H9 (cell line): ENCODE measurements at regions not wholly inside any gene's neighbourhood (a gene's known extent, or its start where the extent isn't known, plus 50 kb on each side); places are given as distances from the start of the nearest gene placed in this dataset.
A peak's percentile ranks its signal among the peaks of the same experiment; 100 is the strongest.

ENCODE experiments used
- DNase-seq: peaks from one replicate; pipeline ENCODE4 v3.0.0-alpha.2; 2017
- H2AFZ ChIP-seq: one replicate; pipeline ENCODE4 v1.6.1; 2013; ENCODE audit warnings: mild to moderate bottlenecking, low read length, control low read depth, moderate library complexity
- H2AK5ac ChIP-seq: 2 replicates; pipeline ENCODE4 v1.6.1; 2013; ENCODE audit warnings: low read length, control low read depth, mixed read lengths; ENCODE audit not compliant: insufficient read length
- H2BK120ac ChIP-seq: one replicate; pipeline ENCODE4 v1.6.1; 2013; ENCODE audit warnings: low read depth, mild to moderate bottlenecking, low read length, control low read depth, inconsistent platforms; ENCODE audit not compliant: poor library complexity, severe bottlenecking
- H2BK12ac ChIP-seq: 2 replicates; pipeline ENCODE4 v1.6.1; 2013; ENCODE audit warnings: low read length, control low read depth, mixed read lengths, low read depth; ENCODE audit not compliant: insufficient read length
- H2BK15ac ChIP-seq: 2 replicates; pipeline ENCODE4 v1.6.1; 2013; ENCODE audit warnings: low read depth, low read length, control low read depth
- H2BK20ac ChIP-seq: one replicate; pipeline ENCODE4 v1.6.1; 2013; ENCODE audit warnings: low read depth, mild to moderate bottlenecking, low read length, control low read depth, inconsistent platforms; ENCODE audit not compliant: poor library complexity, severe bottlenecking
- H2BK5ac ChIP-seq: 2 replicates; pipeline ENCODE4 v1.6.1; 2013; ENCODE audit warnings: low read length, control low read depth, mixed read lengths; ENCODE audit not compliant: insufficient read length
- H3K14ac ChIP-seq: 2 replicates; pipeline ENCODE4 v1.6.1; 2013; ENCODE audit warnings: low read length, control low read depth; ENCODE audit not compliant: insufficient read depth
- H3K18ac ChIP-seq: 2 replicates; pipeline ENCODE4 v1.6.1; 2013; ENCODE audit warnings: low read depth, mild to moderate bottlenecking, mixed read lengths, low read length, control low read depth; ENCODE audit not compliant: insufficient read length
- H3K23ac ChIP-seq: 2 replicates; pipeline ENCODE4 v1.6.1; 2013; ENCODE audit warnings: low read length, control low read depth, mixed read lengths, low read depth; ENCODE audit not compliant: insufficient read length
- H3K23me2 ChIP-seq: 2 replicates; pipeline ENCODE4 v1.6.1; 2013; ENCODE audit warnings: low read depth, mild to moderate bottlenecking, mixed read lengths, low read length, control low read depth; ENCODE audit not compliant: insufficient read length, poor library complexity, severe bottlenecking
- H3K27ac ChIP-seq: 2 replicates; pipeline ENCODE4 v1.5.1; 2013; ENCODE audit warnings: low read length, control low read depth, mixed read lengths, low read depth; ENCODE audit not compliant: insufficient read length
- H3K27me3 ChIP-seq: 2 replicates; pipeline ENCODE4 v1.6.1; 2013; ENCODE audit warnings: low read length, control low read depth, inconsistent platforms; ENCODE audit not compliant: insufficient read depth
- H3K4ac ChIP-seq: 2 replicates; pipeline ENCODE4 v1.6.1; 2013; ENCODE audit warnings: low read depth, mild to moderate bottlenecking, control low read depth, inconsistent platforms, low read length, moderate library complexity
- H3K4me1 ChIP-seq: 2 replicates; pipeline ENCODE4 v1.6.1; 2013; ENCODE audit warnings: low read length, control low read depth, inconsistent platforms; ENCODE audit not compliant: insufficient read depth
- H3K4me2 ChIP-seq: 2 replicates; pipeline ENCODE4 v1.6.1; 2013; ENCODE audit warnings: low read length, control low read depth, mixed read lengths; ENCODE audit not compliant: insufficient read length, insufficient read depth
- H3K56ac ChIP-seq: 2 replicates; pipeline ENCODE4 v1.6.1; 2013; ENCODE audit warnings: low read depth, mild to moderate bottlenecking, mixed read lengths, low read length, control low read depth; ENCODE audit not compliant: insufficient read length
- H3K79me1 ChIP-seq: 2 replicates; pipeline ENCODE4 v1.6.1; 2013; ENCODE audit warnings: low read depth, mild to moderate bottlenecking, moderate library complexity, low read length, control low read depth, inconsistent platforms; ENCODE audit not compliant: insufficient read depth, poor library complexity, severe bottlenecking
- H3K79me2 ChIP-seq: 2 replicates; pipeline ENCODE4 v1.6.1; 2013; ENCODE audit warnings: low read length, control low read depth, inconsistent platforms; ENCODE audit not compliant: insufficient read depth
- H3K9ac ChIP-seq: 2 replicates; pipeline ENCODE4 v1.6.1; 2013; ENCODE audit warnings: low read length, control low read depth, mixed read lengths; ENCODE audit not compliant: insufficient read length; ENCODE audit errors: extremely low read depth
- H3K9me3 ChIP-seq: one replicate; pipeline ENCODE4 v1.6.1; 2013; ENCODE audit warnings: low read depth, low read length, inconsistent platforms; ENCODE audit not compliant: control insufficient read depth
- H3T11ph ChIP-seq: one replicate; pipeline ENCODE4 v1.6.1; 2013; ENCODE audit warnings: mild to moderate bottlenecking, low read length, control low read depth, inconsistent platforms
- H4K20me1 ChIP-seq: one replicate; pipeline ENCODE4 v1.6.1; 2013; ENCODE audit not compliant: control insufficient read depth, insufficient read length, insufficient read depth
- H4K5ac ChIP-seq: 2 replicates; pipeline ENCODE4 v1.6.1; 2013; ENCODE audit warnings: low read depth, mild to moderate bottlenecking, mixed read lengths, low read length, control low read depth; ENCODE audit not compliant: insufficient read length
- H4K8ac ChIP-seq: replicated peaks from 2 replicates; pipeline ENCODE4 v1.6.1; 2013; ENCODE audit warnings: low read length, control low read depth, mixed read lengths, low read depth; ENCODE audit not compliant: insufficient read length
- H4K91ac ChIP-seq: 2 replicates; pipeline ENCODE4 v1.6.1; 2013; ENCODE audit warnings: low read depth, mild to moderate bottlenecking, moderate library complexity, mixed read lengths, low read length, control low read depth; ENCODE audit not compliant: insufficient read length
- H3K27ac Mint-ChIP-seq, 3 experiments: 2 replicates in 2 of 3; 3 replicates in 1 of 3; pipeline ENCODE4 v1.8.0; 2020 to 2021; ENCODE audit warnings: mixed read lengths in 3 of 3, mild to moderate bottlenecking in 1 of 3, moderate library complexity in 1 of 3
- H3K27me3 Mint-ChIP-seq: 2 replicates; pipeline ENCODE4 v1.8.0; 2021; ENCODE audit warnings: low read depth, mild to moderate bottlenecking, moderate library complexity, mixed read lengths
- H3K36me3 Mint-ChIP-seq, 3 experiments: 2 replicates in 2 of 3; 3 replicates in 1 of 3; pipeline ENCODE4 v1.8.0; 2020 to 2021; ENCODE audit warnings: low read depth in 3 of 3, mixed read lengths in 3 of 3; ENCODE audit not compliant: insufficient read depth in 1 of 3
- H3K4me1 Mint-ChIP-seq, 2 experiments: 2 replicates each; pipeline ENCODE4 v1.8.0; 2020; ENCODE audit warnings: mixed read lengths in 2 of 2
- H3K4me3 Mint-ChIP-seq, 2 experiments: 2 replicates in 1 of 2; 3 replicates in 1 of 2; pipeline ENCODE4 v1.8.0; 2020 to 2021; ENCODE audit warnings: mild to moderate bottlenecking in 2 of 2, mixed read lengths in 2 of 2, moderate library complexity in 1 of 2
- H3K9me3 Mint-ChIP-seq, 2 experiments: 2 replicates in 1 of 2; 3 replicates in 1 of 2; pipeline ENCODE4 v1.8.0; 2020; ENCODE audit warnings: mild to moderate bottlenecking in 2 of 2, mixed read lengths in 2 of 2, moderate library complexity in 1 of 2
- CTCF ChIP-seq: fragments of 200-600 bp; sonication (generic); conservative IDR thresholded peaks from 3 replicates; pipeline ENCODE4 v1.8.0; 2021; ENCODE audit warnings: antibody characterized with exemption, mild to moderate bottlenecking
- WGBS: extraction: QIAGEN DNeasy Blood & Tissue Kit; methylation state at CpG from one replicate; pipeline ENCODE4 v1.1.7; 2013; ENCODE audit warnings: missing lambda C conversion rate, low lambda C conversion rate, mixed read lengths; ENCODE audit not compliant: insufficient read length; ENCODE audit errors: extremely low coverage; 5-methylcytosine and 5-hydroxymethylcytosine counted together

DNA sequence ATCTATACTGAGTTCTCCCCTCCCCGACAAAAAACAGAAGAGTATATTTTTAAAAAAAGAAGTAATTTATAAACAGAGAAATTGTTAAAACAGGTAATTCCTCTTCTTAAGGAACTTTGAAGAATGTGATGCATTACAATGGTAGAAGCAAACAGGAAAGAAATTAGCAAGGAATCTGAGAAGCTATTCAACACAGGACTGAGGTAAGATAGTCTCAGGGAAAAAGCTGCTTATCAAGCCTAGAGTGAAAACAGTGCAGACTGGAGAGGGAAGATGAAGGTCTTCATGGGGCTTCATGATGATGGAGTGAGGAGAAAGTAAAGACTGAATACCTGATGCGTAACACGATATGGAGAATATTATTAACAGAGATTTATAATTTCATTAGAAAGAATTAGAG lies 880.0 kb downstream of the SLC16A7 start:
- H3K4me1 Mint-ChIP-seq = peaks cover 13 to 14% of the 10 kb centered on the region in 2 experiments
- WGBS = no CpG with 5 or more reads among the region's 3 CpGs
- H4K5ac ChIP-seq = no peak overlapping the region
- DNase-seq = no peak
- no peaks in the 10 kb centered on the region for H4K20me1 ChIP-seq
- no peak overlapping the region for H2BK120ac ChIP-seq
- no peak overlapping the region for H3K4me3 Mint-ChIP-seq
- H3K4me1 ChIP-seq = no peaks in the 10 kb centered on the region; the same call in 1 of the 2 replicates
- no peak overlapping the region for H2AFZ ChIP-seq
- H3K9ac ChIP-seq = no peak overlapping the region
- no peak overlapping the region for H2AK5ac ChIP-seq
- H3T11ph ChIP-seq = no peak overlapping the region
- no peak overlapping the region for H3K56ac ChIP-seq
- H4K8ac ChIP-seq = no peak overlapping the region
- no peak overlapping the region for H2BK12ac ChIP-seq
- H3K23me2 ChIP-seq = no peaks in the 10 kb centered on the region
- H3K27ac Mint-ChIP-seq = peak overlapping the region; percentile 45 to 48 (median 46); a peak in 5 of 7 replicates
- no peaks in the 10 kb centered on the region for H3K27me3 ChIP-seq
- no peak overlapping the region for H4K91ac ChIP-seq
- no peaks in the 10 kb centered on the region for H3K27me3 Mint-ChIP-seq
- H3K4me2 ChIP-seq = no peak overlapping the region
- no peaks in the 10 kb centered on the region for H3K79me2 ChIP-seq
- no peak overlapping the region for H2BK15ac ChIP-seq
- H3K4ac ChIP-seq = no peak overlapping the region
- no peak overlapping the region for H3K18ac ChIP-seq
- H3K79me1 ChIP-seq = no peaks in the 10 kb centered on the region
- TF ChIP-seq CTCF = no peak
- no peaks in the 10 kb centered on the region for H3K36me3 Mint-ChIP-seq
- no peaks in the 10 kb centered on the region for H3K9me3 Mint-ChIP-seq
- H3K23ac ChIP-seq = no peak overlapping the region
- no peak overlapping the region for H2BK5ac ChIP-seq
- no peak overlapping the region for H2BK20ac ChIP-seq
- H3K9me3 ChIP-seq = no peaks in the 10 kb centered on the region
- no peak overlapping the region for H3K14ac ChIP-seq
- no peak overlapping the region for H3K27ac ChIP-seq
